GM21423 (cell line): ENCODE measurements at regions not wholly inside any gene's neighbourhood (a gene's known extent, or its start where the extent isn't known, plus 50 kb on each side); places are given as distances from the start of the nearest gene placed in this dataset.

Experiments used
- ATAC-seq: cut with Tn5 transposase; IDR thresholded peaks from one replicate; pipeline ENCODE4 v1.9.1; 2021; ENCODE audit warnings: mild to moderate bottlenecking, moderate library complexity; ENCODE audit not compliant: unreplicated experiment

GRCh38 chr2:20132990-20133535 is 81.6 kb upstream of the LAPTM4A start:
- ATAC-seq: no peak

GRCh38 chr2:20130821-20131645 is 79.6 kb upstream of the LAPTM4A start:
- ATAC-seq: no peak

GRCh38 chr2:20130160-20130560 is 78.7 kb upstream of the LAPTM4A start:
- no peak for ATAC-seq

- ATAC-seq: no peak
These were observed 78.1 kb upstream of the LAPTM4A start for GRCh38 chr2:20129331-20130159.

- ATAC-seq: no peak
These were observed 77.3 kb upstream of the LAPTM4A start for GRCh38 chr2:20128506-20129330.

- no peak for ATAC-seq
These were observed 75.0 kb upstream of the LAPTM4A start for GRCh38 chr2:20126469-20126868.

GRCh38 chr2:20126040-20126439 is 74.6 kb upstream of the LAPTM4A start:
- ATAC-seq: no peak

GRCh38 chr2:20125616-20126015 is 74.2 kb upstream of the LAPTM4A start:
- ATAC-seq: no peak

- ATAC-seq: no peak
These were observed 73.7 kb upstream of the LAPTM4A start for GRCh38 chr2:20125164-20125563.

GRCh38 chr2:20123871-20124594 is 72.6 kb upstream of the LAPTM4A start:
- no peak for ATAC-seq

- no peak for ATAC-seq
These were observed 71.4 kb upstream of the LAPTM4A start for GRCh38 chr2:20122864-20123263.

GRCh38 chr2:20120569-20121416 is 69.4 kb upstream of the LAPTM4A start:
- no peak for ATAC-seq

GRCh38 chr2:20118051-20118450 is 66.6 kb upstream of the LAPTM4A start:
- ATAC-seq: no peak

GRCh38 chr2:20115902-20116301 is 64.5 kb upstream of the LAPTM4A start:
- ATAC-seq: no peak

GRCh38 chr2:20115374-20115773 is 63.9 kb upstream of the LAPTM4A start:
- no peak for ATAC-seq

- ATAC-seq: no peak
These were observed 62.8 kb upstream of the LAPTM4A start for GRCh38 chr2:20113986-20114938.

GRCh38 chr2:20113004-20113796 is 61.8 kb upstream of the LAPTM4A start:
- ATAC-seq: no peak
